NB4 (cell line): ENCODE measurements at regions not wholly inside any gene's neighbourhood (a gene's known extent, or its start where the extent isn't known, plus 50 kb on each side); places are given as distances from the start of the nearest gene placed in this dataset.

Source experiments
- MYC ChIP-seq: IDR thresholded peaks from 2 replicates; pipeline ENCODE4 v1.6.1; 2011; ENCODE audit warnings: low read depth, low read length
- POLR2A ChIP-seq: IDR thresholded peaks from 2 replicates; pipeline ENCODE4 v1.6.1; 2011; ENCODE audit warnings: mild to moderate bottlenecking; ENCODE audit not compliant: insufficient read length; ENCODE audit errors: extremely low read depth
- TF ChIP-seq, protein P1 (sequence below): IDR thresholded peaks from one replicate; pipeline ENCODE4 v1.5.1; 2012; ENCODE audit warnings: low read depth, low read length
- TF ChIP-seq, protein P2 (sequence below): IDR thresholded peaks from 2 replicates; pipeline ENCODE4 v1.6.1; 2011; ENCODE audit warnings: low read depth, low read length

DNA sequence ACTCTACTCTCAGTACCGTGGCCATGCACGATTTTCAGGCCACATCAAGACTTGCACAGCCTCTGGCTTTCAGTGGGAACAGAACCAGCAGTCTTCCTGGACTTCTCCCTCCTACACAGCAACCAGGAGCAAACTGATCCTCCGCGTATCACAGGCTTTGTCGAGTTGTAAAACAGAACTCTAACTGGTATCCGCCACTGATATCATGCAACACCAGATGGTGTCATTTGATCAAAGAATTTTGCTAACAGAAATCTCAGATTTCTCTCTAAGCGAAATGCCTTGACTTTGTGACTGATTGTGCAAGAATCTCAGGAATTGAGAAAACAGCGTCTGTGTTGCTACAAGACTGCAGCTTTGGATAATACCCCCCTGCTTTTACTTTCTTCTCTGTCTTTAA is 85.7 kb downstream of the COPS8 start:
- TF ChIP-seq, protein P1, sequence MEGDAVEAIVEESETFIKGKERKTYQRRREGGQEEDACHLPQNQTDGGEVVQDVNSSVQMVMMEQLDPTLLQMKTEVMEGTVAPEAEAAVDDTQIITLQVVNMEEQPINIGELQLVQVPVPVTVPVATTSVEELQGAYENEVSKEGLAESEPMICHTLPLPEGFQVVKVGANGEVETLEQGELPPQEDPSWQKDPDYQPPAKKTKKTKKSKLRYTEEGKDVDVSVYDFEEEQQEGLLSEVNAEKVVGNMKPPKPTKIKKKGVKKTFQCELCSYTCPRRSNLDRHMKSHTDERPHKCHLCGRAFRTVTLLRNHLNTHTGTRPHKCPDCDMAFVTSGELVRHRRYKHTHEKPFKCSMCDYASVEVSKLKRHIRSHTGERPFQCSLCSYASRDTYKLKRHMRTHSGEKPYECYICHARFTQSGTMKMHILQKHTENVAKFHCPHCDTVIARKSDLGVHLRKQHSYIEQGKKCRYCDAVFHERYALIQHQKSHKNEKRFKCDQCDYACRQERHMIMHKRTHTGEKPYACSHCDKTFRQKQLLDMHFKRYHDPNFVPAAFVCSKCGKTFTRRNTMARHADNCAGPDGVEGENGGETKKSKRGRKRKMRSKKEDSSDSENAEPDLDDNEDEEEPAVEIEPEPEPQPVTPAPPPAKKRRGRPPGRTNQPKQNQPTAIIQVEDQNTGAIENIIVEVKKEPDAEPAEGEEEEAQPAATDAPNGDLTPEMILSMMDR = no peak
- TF ChIP-seq POLR2A = no peak
- TF ChIP-seq, protein P2, sequence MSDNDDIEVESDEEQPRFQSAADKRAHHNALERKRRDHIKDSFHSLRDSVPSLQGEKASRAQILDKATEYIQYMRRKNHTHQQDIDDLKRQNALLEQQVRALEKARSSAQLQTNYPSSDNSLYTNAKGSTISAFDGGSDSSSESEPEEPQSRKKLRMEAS = no peak
- no peak for TF ChIP-seq MYC
